GM18507 (cell line): ENCODE measurements at regions not wholly inside any gene's neighbourhood (a gene's known extent, or its start where the extent isn't known, plus 50 kb on each side); places are given as distances from the start of the nearest gene placed in this dataset.
"Not testable (repeated sequence)": the region's sequence is repeated elsewhere in the genome, so short reads cannot be mapped to it uniquely, and the experiment has no call there.

Source experiments
- DNase-seq: peaks from one replicate; pipeline ENCODE4 v3.0.0; 2011; ENCODE audit warnings: low read depth; ENCODE audit not compliant: insufficient read length; ENCODE audit errors: extremely low spot score
- FAIRE-seq: peaks from 2 replicates; lab custom pipeline; 2011; peaks lifted over from hg19 to GRCh38; lab: Jason Lieb, UNC

DNA sequence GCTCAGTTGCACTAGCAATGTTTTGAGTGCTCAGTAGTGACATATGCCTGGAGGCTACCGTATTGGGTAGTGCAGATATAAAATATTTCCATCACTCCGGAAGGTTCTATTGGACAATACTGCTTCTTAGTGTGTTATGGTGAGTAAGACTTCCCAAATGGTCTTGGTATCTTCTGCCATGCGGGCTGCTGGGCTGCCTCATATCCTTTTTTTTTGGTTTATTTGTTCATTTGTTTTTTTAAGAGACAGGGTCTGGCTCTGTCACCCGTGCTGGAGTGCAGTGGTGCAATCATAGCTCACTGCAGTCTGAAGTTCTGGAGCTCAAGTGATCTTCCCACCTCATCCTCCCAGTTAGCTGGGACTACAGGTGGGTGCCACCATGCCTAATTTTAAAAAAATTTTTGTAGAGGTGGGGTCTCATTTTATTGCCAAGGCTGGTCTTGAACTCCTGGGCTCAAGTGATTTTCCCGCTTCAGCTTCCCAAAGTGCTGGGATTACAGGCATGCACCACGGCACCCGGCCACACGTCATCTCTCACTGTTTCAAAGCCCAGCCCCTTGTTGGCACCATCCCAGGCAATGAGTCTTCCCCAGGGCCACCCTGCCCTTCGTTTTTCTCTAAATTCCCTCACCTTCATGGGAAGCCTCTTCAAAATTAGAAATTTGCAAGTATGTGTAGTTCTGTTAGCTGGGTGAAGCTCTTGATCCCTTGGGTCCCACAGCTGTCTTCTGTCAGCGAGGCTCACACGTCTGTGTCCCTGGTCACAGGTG lies 111.0 kb upstream of the KLF14 start:
- DNase-seq (no peak), FAIRE-seq (no peak)

DNA sequence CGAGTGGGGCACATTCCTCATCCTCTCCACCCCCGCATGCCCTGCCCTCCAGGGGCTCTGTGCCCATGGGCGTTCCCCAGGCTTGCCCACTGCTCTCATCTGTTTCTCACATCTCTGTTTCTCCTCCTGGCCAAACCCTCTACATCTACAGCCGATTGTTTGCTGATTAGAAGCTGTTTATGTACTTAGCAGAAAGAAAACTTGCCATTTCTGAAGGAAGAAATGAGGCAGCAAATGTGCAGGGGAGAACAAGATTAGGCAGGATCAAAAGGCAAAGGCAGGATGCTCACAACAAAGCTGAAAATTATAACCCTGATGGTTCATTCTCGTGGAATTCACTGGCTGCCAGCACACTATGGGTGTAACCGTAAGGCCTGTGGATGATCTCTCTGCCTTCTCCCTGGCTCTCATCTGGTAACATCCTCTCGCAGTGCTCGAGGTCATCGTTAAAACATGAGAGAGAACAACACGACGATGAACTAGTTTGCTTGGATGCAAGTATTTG lies 111.6 kb upstream of the KLF14 start:
- FAIRE-seq = no peak
- no peak for DNase-seq

DNA sequence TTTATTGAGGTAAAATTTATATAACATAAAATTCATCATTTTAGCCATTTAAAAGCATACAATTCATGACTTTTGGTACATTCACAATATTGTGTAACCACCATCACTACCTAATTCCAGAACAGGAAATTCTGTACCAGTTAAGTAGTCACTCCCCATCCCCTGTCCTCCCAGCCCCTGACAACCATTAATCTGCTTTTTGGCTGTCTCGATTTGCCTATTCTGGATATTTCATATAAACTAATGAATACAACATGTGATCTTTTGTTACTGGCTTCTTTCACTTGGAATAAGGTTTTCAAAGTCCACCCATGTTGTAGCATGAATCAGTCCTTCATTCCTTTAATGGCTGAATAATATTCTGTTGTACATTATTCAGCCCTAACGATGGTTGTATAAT lies 115.6 kb upstream of the KLF14 start:
- no peak for FAIRE-seq
- no peak for DNase-seq

DNA sequence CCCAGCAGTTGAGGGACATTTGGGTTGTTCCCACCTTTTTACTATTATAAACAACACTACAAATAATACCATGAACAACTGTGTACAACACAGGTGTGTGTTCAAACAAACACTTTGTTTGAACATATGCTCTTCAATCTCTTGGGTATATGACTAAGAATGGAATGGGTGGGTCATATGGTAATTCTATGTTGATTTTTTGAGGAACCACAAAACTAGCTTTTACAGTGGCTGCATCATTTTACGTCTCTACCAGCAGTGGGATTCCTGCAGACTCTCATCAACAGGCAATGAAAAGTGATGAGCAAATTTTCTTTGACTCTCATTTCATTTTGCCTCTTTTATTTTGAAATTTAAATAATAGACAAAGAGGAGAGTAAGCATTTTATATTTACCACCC lies 116.9 kb upstream of the KLF14 start:
- no peak for FAIRE-seq
- no peak for DNase-seq

DNA sequence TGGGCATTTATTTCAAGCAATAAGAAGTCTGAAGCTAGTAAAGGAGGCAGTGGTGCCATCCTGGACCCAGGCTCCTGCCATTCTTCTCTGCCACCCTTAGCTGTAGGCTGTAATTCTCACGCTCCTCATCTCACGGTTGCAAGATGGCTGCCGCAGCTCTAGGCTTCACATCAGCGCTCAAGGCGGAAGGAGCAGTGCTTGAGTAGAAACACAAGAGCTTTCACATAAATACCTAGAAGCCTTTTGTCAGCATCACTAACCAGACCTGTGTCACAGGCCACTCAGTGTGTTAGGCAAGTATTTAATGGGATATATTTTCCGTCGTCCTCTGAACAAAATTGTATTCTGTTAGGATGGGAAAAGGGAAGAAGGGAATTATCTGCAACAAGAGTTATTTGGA lies 118.9 kb upstream of the KLF14 start:
- DNase-seq (no peak), FAIRE-seq (no peak)

DNA sequence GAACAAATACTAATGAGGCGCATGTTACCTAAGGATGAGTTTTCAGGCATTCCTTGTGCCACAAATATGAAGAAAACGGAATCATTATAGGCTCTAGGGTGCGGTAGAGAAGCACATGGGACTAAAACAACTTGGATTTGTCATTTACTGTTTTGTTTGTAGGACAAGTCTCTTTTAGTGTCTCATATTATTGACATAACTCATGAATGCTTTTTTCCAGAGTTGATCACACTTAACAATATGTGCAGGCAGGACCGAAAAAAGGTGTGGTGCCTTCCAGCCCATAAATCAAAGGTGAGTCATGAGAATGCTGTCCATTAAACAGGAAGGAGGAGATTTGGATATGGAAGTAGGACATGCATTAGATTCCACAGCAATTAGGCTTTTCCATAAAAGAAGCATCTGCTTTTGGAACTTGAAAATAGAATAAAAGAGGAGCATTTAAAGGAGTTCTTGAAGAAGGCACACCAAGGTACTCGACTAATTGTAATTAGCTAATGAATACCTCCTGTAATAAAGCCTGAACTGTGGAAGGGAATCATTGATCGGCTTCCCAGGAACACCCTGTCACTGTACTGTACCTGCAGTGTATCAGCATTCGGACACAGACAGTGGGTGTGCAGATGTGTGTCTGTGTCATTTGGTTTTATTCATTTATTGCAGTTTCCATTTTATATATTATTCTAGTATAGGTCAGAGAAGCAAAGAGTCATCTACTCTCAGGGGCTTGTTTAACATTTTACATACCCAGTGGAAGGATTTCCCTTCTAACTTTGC lies 119.7 kb upstream of the KLF14 start:
- no peak for FAIRE-seq

DNA sequence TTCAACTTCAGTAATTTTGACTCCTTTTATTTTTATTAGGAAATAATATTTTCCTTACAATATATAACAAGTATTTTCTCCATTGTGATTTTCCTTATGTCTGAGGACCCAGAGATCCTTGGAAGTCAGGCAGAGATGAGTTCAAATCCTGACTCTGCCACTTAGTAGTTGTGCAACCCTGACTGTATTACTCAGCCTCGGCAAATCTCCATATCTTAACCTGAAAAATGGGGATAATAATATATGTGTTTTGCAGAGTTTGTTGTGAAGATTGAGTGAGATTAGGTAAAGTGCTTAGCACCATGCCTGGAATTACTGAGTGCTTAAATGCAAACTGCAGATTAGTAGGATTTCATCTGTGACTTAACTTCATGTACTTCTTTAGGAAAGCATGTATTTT lies 120.5 kb upstream of the KLF14 start:
- DNase-seq = no peak
- no peak for FAIRE-seq

More for the DNA sequence above, 119.7 kb upstream of the KLF14 start:
- DNase-seq = no peak

DNA sequence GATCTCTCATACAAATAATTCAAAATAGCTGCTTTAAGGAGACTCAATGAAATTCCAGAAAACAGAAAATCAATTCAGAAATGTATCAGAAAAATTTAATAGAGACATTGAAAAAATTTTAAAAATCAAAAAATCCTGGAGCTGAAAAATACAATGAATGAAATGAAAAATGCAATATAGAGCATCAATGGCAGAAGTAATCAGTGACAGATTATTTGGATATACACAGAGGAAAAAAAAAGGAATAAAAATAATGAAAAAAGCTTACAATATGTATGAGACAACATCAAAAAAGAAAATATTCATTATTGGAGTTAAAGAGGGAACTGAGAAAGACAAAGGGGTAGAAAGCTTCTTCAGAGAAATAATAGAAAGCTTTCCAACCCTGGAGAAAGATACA lies 122.9 kb upstream of the KLF14 start:
- no peak for FAIRE-seq
- no peak for DNase-seq

DNA sequence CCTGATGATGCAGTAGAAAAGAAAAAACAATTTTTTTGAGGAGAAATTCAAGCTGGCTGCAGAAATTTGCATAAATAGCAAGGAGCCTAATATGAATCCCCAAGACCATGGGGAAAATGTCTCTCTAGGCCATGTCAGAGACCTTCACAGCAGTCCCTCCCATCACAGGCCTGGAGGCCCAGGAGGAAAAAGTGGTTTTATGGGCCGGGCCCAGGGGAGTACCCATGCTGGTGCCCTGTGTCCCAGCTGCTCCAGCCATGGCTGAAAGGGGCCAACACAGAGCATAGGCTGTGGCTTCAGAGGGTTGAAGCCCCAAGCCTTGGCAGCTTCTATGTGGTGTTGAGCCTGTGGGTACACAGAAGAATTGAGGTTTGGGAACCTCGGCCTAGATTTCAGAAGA lies 126.8 kb upstream of the KLF14 start:
- DNase-seq, FAIRE-seq: not testable (repeated sequence)

DNA sequence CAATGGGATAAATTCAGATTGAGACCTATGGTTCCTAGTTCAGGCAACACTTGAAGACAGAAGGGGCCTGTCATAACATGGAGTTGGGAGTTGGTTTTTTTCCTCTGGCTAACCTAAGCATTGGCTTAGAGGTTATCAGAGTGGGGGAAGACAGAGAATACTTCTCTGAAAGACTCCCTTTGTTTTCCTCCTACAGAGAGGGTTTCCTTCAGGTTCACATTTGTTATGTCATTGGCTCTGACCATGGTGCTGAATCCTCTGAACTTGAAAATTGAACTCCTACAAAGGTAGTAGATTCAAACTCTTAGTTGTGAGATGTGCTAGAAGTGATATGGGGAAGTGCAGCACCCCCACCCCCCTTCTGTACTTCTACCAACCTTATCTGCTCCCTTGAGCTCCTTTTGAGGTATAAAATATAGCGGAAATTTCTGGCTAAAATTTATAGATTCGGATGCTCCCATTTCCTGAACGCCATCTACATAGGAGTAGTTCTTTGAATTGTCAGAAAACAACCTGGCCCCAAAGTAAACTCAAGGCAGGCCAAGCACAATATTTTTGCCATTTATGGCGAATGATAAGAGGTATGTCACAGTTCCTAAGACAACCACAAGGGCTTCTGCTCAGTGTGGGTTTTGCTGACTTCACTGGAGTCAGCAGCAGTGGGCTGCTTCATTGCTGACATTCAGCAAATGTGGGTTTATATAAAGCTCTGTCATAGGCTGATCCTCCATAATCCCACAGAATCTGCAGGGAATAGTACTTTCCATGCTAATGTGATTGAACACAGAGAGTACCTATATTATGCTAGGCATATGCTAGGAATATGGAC lies 131.6 kb upstream of the KLF14 start:
- DNase-seq (no peak), FAIRE-seq (no peak)

DNA sequence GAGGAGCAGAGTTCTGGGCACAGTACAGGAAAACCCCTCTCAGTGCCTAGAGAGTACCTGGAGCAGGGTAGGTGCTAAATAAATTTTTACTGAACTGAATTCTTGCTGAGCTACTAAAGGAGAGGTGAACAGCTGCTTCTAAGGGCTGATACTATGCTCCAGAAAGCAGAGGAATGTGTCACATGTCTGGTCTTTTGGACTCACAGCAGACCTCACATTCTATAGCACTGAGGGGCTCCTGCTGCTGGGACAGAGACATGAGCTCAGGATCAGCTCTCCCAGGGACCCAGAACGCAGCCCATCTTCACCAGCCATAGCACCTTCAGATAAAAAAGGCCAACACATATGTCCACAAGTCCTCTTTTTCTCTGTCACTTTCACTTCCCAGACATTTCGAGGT lies 133.0 kb upstream of the KLF14 start:
- FAIRE-seq (no peak), DNase-seq (no peak)

DNA sequence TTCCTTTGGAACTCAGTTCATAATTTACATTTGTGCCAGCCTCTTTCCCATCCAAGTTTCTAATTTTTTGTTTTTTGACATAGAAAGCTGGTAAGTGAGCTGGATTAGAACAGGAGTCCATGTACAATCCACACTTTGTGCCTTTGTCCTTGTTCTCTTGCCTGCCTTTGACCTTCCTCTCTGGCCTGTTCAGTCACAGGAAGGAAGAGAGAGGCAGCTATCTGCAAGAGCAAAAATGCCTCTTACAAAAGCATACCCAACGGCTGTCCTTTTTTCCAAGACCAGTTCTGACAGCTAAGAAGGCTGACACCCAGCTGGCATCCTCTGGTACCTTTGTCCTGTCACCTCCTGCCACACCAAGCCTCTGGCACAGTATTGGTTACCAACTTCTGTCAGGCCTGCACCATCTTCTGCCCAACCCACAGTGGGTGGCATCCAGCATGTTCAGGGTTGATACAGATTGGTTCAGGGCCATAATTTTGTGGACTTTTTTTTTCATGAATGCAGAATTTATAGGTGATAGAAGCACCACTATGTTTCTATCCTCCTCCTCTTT lies 133.7 kb upstream of the KLF14 start:
- no peak for FAIRE-seq

DNA sequence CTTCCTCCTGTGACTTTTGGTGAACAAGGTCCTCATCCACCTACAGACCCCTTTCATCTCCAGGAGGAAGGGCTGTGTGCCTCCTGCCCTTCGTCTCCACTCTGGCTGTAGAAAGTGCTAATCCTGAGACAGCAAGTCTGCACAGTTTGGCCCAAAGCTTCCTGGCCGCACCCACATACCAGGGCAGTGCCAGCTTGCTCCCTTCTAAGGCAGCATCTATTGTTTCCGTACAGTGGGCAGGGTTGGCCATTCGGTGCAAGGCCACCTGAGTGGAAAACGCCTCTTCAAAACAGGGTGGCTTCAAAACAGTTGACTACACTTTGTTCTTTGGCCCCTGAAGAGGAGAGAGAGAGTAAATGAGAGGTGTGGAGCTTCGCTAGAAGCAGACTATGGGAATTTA lies 134.1 kb upstream of the KLF14 start:
- FAIRE-seq (no peak), DNase-seq (no peak)

More for the DNA sequence above, 133.7 kb upstream of the KLF14 start:
- no peak for DNase-seq

DNA sequence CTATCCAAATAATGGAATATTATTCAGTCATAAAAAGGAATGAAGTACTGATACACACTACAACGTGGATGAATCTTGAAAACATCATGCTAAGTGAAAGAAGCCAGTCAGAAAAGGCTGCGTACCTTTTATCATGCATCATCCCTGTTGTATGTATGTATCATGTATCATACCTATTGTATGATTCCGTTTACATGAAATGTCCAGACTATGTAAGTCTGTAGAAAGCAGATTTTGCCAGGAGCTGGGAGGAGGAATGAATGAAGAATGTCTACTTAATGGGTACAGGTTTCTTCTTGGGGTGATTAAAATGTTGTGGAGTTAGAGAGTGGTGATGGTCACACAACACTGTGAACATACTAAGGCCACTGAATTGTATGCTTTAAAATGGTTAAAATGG lies 135.9 kb upstream of the KLF14 start:
- DNase-seq (no peak), FAIRE-seq (no peak)

DNA sequence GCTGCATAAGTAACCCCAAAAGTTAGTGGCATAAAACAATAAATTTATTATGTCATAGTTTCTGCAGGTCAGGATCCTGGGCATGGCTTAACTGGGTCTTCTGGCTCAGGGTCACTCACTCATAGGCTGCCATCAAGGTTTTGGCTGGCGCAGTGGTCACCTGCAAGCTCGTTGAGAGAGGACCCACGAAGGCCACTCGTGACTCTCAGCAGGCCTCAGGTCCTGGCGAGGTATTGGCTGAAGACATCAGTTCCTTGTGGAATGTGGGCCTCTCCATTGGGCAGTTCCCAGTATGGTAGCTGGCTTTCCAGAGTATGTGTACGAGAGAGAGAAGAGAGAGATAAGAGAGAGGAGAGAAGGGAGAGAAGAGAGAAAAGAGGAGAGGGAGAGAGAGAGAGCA lies 138.3 kb upstream of the KLF14 start:
- DNase-seq (no peak), FAIRE-seq (no peak)

DNA sequence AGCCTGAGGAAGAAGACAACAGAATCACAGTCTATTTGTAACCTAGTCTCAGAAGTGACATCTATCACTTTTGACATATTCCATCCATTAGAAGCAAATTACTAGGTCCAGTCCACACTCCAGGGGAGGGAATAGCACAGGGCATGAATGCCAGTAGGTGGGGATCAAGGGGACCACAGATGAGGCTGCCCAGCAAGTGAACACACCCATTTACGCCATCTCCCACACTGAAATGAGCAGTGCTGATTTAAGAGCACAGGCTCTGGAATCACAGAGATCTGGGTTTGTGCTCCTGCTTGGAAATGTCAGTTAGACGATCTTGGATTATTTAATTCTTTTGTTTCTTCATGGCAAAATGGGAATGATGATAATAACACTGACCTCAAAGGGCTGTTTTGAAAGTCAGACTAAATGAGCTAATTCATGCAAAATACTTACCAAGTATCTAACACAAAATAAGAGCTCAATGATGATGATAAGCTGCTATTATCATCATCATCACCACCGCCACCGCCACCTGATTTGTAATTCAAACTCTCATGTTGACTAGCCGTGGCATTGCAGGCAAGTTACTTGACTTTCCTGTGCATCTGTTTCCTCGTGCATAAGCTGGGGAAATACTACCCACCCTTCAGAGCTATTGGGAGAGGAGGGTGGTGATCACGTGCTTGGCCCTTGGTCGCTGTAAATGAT lies 138.9 kb upstream of the KLF14 start:
- DNase-seq = no peak
- FAIRE-seq = no peak

DNA sequence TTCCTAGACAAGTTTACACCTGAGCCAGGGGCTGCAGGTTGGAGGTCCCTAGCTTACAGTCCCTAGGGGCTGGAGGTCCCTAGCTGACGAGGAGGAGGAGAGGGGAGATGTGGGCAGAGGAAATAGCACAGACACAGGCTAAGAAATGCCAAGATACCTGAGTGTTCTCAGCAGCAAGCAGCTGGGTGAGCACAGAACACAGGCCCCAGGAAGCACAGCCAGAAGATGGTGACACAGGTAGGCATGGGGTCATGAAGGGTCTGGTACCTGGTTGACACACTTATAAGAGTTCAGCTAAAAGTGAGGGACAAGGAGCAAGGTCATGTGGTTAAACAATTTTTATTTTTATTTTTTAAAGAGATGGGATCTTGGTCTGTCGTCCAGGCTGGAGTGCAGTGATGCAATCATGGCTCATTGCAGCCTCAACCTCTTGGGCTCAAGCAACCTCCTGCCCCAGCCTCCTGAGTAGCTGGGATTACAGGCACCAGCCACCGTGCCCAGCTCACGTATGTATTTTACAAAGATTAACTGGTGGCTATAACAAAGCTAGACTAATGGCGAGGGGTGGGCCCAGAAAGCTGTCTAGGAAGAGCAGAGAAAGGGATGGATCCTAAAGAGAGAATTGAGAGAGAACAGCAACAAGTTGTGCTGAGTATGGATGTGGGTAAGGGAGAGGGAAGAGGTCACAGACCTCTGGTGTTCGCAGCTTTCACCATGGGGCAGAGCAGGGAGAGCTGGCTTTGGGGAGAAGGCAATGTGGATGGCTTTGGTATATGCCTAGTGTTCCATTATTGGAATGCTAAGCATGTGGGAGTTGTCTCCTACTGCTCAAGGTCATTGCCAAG lies 140.3 kb upstream of the KLF14 start:
- FAIRE-seq = no peak

DNA sequence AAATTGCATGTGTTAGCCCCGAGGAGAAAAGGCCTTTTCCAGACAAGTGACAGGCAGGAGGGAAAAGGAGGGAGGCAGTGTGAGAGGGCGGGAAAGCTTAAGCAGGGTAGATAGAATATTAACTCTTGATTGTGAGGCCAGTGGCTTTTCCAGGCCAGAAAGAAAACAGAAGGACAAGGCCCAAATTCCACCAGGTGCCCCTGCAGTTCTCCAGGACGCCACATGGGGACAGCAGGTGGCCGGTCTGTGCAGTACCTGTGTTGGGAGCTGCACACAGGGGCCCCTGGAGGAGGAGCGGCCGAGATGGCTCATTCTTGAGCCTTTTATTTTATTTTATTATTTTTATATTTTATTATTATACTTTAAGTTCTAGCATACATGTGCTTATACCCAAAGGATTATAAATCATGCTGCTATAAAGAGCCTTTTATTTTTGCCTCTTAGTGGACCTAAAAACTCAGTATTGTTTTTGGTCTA lies 141.3 kb upstream of the KLF14 start:
- DNase-seq (no peak), FAIRE-seq (no peak)

More for the DNA sequence above, 140.3 kb upstream of the KLF14 start:
- no peak for DNase-seq
